ENCODE measurements at regions not wholly inside any gene's neighbourhood (a gene's known extent, or its start where the extent isn't known, plus 50 kb on each side); places are given as distances from the start of the nearest gene placed in this dataset.

GRCh38 chr5:125422342-125422741 is 675.9 kb upstream of the ZNF608 start:
- TF ChIP-seq EZH2 (IDR thresholded peaks at IDR 0.05; ENCODE audit: low read length, unreplicated experiment) = no peak
- no peak for TF ChIP-seq CTCF (conservative IDR thresholded peaks at IDR 0.05; ENCODE audit: low read depth, low read length)
